CD8-positive, alpha-beta memory T cell (primary cell): ENCODE measurements at regions not wholly inside any gene's neighbourhood (a gene's known extent, or its start where the extent isn't known, plus 50 kb on each side); places are given as distances from the start of the nearest gene placed in this dataset.
A peak's percentile ranks its signal among the peaks of the same experiment; 100 is the strongest.

ENCODE experiments used
- CTCF ChIA-PET: fragments of 350-600 bp; sonication (Branson Sonifier 250); formaldehyde crosslinking; loops from one replicate; lab custom pipeline; 2021; ENCODE audit warnings: antibody characterized with exemption; lab: Charles Lee
- POLR2A ChIA-PET: fragments of 350-600 bp; sonication (Branson Sonifier 250); formaldehyde crosslinking; loops from one replicate; lab custom pipeline; 2021; ENCODE audit warnings: antibody characterized with exemption; lab: Charles Lee
- DNase-seq, 5 donors: peaks; one replicate each; pipeline versions ENCODE4 v3.0.0 to v3.0.0-alpha.2; 2020 to 2022; ENCODE audit warnings: mixed read lengths in 1 of 5
- H3K27ac ChIP-seq: one replicate; pipeline ENCODE4 v1.7.0; 2013; ENCODE audit warnings: low read depth, mild to moderate bottlenecking, low read length, moderate library complexity
- H3K27me3 ChIP-seq: 2 replicates; pipeline ENCODE4 v1.7.0; 2013; ENCODE audit warnings: low read length, mild to moderate bottlenecking; ENCODE audit not compliant: insufficient read depth, poor library complexity, severe bottlenecking
- H3K36me3 ChIP-seq: 2 replicates; pipeline ENCODE4 v1.7.0; 2013; ENCODE audit warnings: mild to moderate bottlenecking, low read length, moderate library complexity; ENCODE audit not compliant: insufficient read depth
- H3K4me1 ChIP-seq: 2 replicates; pipeline ENCODE4 v1.7.0; 2013; ENCODE audit warnings: mild to moderate bottlenecking, low read length, moderate library complexity; ENCODE audit not compliant: insufficient read depth
- H3K4me3 ChIP-seq: 2 replicates; pipeline ENCODE4 v1.7.0; 2013; ENCODE audit warnings: mild to moderate bottlenecking, low read length
- H3K9me3 ChIP-seq: 2 replicates; pipeline ENCODE4 v1.7.0; 2013; ENCODE audit warnings: mild to moderate bottlenecking, low read length
- H3K27ac Mint-ChIP-seq, 8 donors: one replicate each; pipeline ENCODE4 v1.8.0; 2020 to 2021; ENCODE audit warnings: mixed read lengths in 8 of 8, mild to moderate bottlenecking in 6 of 8, inconsistent platforms in 3 of 8, moderate library complexity in 3 of 8
- H3K27me3 Mint-ChIP-seq, 2 donors: one replicate each; pipeline ENCODE4 v1.8.0; 2020 to 2021; ENCODE audit warnings: mixed read lengths in 2 of 2, mild to moderate bottlenecking in 1 of 2, moderate library complexity in 1 of 2
- H3K36me3 Mint-ChIP-seq, 3 donors: one replicate each; pipeline ENCODE4 v1.8.0; 2020 to 2021; ENCODE audit warnings: mixed read lengths in 3 of 3, inconsistent platforms in 1 of 3, mild to moderate bottlenecking in 1 of 3
- H3K4me1 Mint-ChIP-seq, 3 donors: one replicate each; pipeline ENCODE4 v1.8.0; 2020 to 2021; ENCODE audit warnings: mixed read lengths in 3 of 3, inconsistent platforms in 1 of 3, mild to moderate bottlenecking in 1 of 3
- H3K4me3 Mint-ChIP-seq, 7 donors: one replicate each; pipeline ENCODE4 v1.8.0; 2020 to 2021; ENCODE audit warnings: mixed read lengths in 7 of 7, mild to moderate bottlenecking in 6 of 7, moderate library complexity in 4 of 7, inconsistent platforms in 2 of 7
- H3K9me3 Mint-ChIP-seq, 5 donors: one replicate each; pipeline ENCODE4 v1.8.0; 2020 to 2022; ENCODE audit warnings: mixed read lengths in 5 of 5, mild to moderate bottlenecking in 3 of 5, moderate library complexity in 2 of 5, inconsistent platforms in 1 of 5

DNA sequence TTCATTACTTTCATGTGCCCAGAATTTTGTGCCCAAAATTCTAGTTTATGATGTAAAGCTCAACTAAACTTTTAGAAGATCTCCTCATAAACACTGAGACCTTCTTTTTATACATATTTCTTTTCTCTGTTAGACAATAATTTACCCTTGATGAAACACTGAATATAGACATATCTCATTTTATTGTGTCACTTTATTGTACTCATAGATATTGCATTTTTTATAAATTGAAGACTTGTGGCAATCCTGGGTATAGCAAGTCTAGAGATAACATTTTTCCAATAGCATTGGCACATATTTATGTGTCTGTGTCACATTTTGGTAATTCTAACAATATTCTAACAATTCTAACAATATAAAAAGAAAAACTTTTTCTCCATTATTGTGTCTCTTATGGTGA lies 74.9 kb upstream of the POU3F2 start:
- Mint-ChIP-seq H3K4me3 (no peak overlapping the region), H3K9me3 (peaks cover 0 to 7% (median 0%) of the 10 kb centered on the region in 5 donors), H3K4me1 (peaks cover 4 to 10% (median 9%) of the 10 kb centered on the region in 3 donors), H3K27ac (no peak overlapping the region), H3K27me3 (peaks cover 8 to 16% of the 10 kb centered on the region in 2 donors), H3K36me3 (peaks cover 0 to 1% (median 0%) of the 10 kb centered on the region in 3 donors)
- no peaks in the 10 kb centered on the region for H3K27me3 ChIP-seq
- CTCF ChIA-PET: no interaction called here
- no peaks in the 10 kb centered on the region for H3K9me3 ChIP-seq
- H3K4me1 ChIP-seq: no peaks in the 10 kb centered on the region
- no peak overlapping the region for H3K27ac ChIP-seq
- DNase-seq: no peak
- no peaks in the 10 kb centered on the region for H3K36me3 ChIP-seq
- POLR2A ChIA-PET: no interaction called here
- H3K4me3 ChIP-seq: no peak overlapping the region

GRCh38 chr6:98764373-98764911 lies 69.9 kb upstream of the POU3F2 start:
- Histone ChIP-seq H3K9me3 (no peaks in the 10 kb centered on the region), H3K4me1 (no peaks in the 10 kb centered on the region), H3K27ac (no peak overlapping the region), H3K27me3 (no peaks in the 10 kb centered on the region), H3K4me3 (no peak overlapping the region), H3K36me3 (no peaks in the 10 kb centered on the region)
- Mint-ChIP-seq H3K4me3 (peak overlapping the region; percentile 37 to 83 (median 71)), H3K27ac (peak overlapping the region in 2 of 8 donors; percentile 26 to 47), H3K27me3 (peaks cover 14 to 36% of the 10 kb centered on the region in 2 donors), H3K9me3 (peaks cover 0 to 7% (median 0%) of the 10 kb centered on the region in 5 donors), H3K4me1 (peaks cover 6 to 13% (median 12%) of the 10 kb centered on the region in 3 donors), H3K36me3 (peaks cover 0 to 1% (median 0%) of the 10 kb centered on the region in 3 donors)
- CTCF ChIA-PET: no interaction called here
- no peak for DNase-seq
- POLR2A ChIA-PET: no interaction called here

DNA sequence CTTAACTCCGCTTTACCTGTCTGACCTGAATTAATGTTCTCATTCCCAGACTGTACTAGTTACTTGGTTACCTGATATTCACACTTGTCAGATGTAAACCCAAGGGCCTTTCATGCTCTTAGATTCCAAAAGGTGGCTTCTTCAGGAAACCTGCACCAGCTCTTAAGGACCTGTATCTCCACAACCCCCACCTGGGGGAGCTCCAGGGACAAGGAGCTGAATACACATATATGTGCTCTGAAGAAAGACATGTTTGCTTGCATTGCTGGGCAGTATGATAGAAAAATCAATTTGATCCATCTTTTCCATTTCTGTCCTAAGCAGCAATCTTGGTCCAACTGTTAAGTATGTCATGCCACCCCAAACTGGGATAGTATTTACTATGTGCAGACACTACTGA lies 64.8 kb upstream of the POU3F2 start:
- H3K27me3 ChIP-seq: no peaks in the 10 kb centered on the region
- DNase-seq: no peak
- no peaks in the 10 kb centered on the region for H3K9me3 Mint-ChIP-seq
- H3K4me1 ChIP-seq: no peaks in the 10 kb centered on the region
- H3K27ac ChIP-seq: no peak overlapping the region
- no peak overlapping the region for H3K4me3 ChIP-seq
- H3K4me1 Mint-ChIP-seq: peaks cover under 1 to 2% (median 1%) of the 10 kb centered on the region in 3 donors
- H3K4me3 Mint-ChIP-seq: no peak overlapping the region
- ChIA-PET POLR2A (no interaction called here), CTCF (no interaction called here)
- H3K27me3 Mint-ChIP-seq: peaks cover 12 to 36% of the 10 kb centered on the region in 2 donors
- no peak overlapping the region for H3K27ac Mint-ChIP-seq
- no peaks in the 10 kb centered on the region for H3K36me3 Mint-ChIP-seq
- no peaks in the 10 kb centered on the region for H3K9me3 ChIP-seq
- no peaks in the 10 kb centered on the region for H3K36me3 ChIP-seq

DNA sequence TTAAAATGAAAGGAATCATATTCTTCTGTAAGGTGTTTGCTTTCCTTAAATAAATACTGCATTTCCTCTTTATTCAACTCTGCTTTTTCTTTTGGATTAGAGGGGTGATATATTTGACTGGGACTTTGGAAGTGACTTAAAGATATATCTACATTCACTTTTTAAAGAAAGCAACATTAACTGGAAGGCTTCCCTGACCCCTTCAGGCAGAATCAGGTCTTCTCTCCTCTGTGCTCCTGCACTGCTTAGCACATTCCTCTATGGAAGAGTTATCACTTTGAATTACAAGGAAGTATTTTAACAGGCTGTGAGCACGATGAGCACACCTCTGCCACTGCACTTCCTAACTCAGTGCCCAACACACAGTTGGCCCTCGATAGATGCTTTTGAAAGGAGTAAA lies 59.2 kb upstream of the POU3F2 start:
- Histone ChIP-seq H3K36me3 (no peaks in the 10 kb centered on the region), H3K27me3 (no peaks in the 10 kb centered on the region), H3K27ac (no peak overlapping the region), H3K9me3 (no peaks in the 10 kb centered on the region), H3K4me3 (no peak overlapping the region), H3K4me1 (no peaks in the 10 kb centered on the region)
- Mint-ChIP-seq H3K4me1 (no peaks in the 10 kb centered on the region), H3K27ac (no peak overlapping the region), H3K36me3 (no peaks in the 10 kb centered on the region), H3K27me3 (peaks cover 6 to 31% of the 10 kb centered on the region in 2 donors), H3K4me3 (no peak overlapping the region), H3K9me3 (no peaks in the 10 kb centered on the region)
- no peak for DNase-seq
- ChIA-PET CTCF (no interaction called here), POLR2A (no interaction called here)

DNA sequence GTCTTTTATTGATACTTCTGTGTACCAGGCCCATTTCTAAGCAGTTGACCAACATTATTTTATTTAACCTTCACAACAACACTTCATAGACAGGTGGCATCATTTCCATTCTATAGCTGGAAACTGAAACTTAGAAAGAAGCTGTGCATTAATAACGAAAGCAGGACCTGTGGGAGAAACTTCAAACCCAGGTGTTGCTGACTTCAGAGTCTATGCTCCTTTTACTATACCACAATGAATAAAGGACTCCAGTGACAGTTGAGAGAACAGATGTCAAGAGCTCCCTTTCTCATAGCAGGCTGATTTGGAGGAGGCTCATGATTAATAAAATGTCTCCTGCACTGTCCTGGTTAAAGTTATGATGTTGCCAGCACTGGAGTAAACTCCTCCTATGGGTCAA lies 56.6 kb upstream of the POU3F2 start:
- Mint-ChIP-seq H3K36me3 (no peaks in the 10 kb centered on the region), H3K27ac (no peak overlapping the region), H3K9me3 (no peaks in the 10 kb centered on the region), H3K4me1 (no peaks in the 10 kb centered on the region), H3K4me3 (no peak overlapping the region), H3K27me3 (peaks cover 5 to 25% of the 10 kb centered on the region in 2 donors)
- no peak overlapping the region for H3K4me3 ChIP-seq
- ChIA-PET POLR2A (no interaction called here), CTCF (no interaction called here)
- H3K9me3 ChIP-seq: no peaks in the 10 kb centered on the region
- H3K27ac ChIP-seq: no peak overlapping the region
- no peaks in the 10 kb centered on the region for H3K36me3 ChIP-seq
- no peak for DNase-seq
- no peaks in the 10 kb centered on the region for H3K27me3 ChIP-seq
- H3K4me1 ChIP-seq: no peaks in the 10 kb centered on the region

DNA sequence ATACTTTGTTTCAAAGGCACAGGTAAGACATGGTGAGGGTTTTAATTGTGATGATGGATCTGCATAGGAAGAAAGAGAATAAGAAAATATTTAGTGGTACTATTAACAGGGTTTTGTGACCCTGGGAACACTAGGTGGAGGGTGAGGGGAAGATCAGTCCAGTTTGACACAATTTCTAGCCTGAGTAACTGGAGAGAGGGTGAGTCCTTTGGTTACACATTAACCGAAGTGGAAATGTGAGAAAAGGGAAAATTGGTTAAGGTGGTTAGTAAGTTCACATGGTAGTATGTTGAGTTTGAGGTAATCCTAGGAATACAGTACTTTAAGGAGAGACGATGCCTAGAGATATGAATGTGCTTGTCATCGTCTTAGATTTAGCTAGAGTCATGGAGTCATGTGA lies 54.8 kb upstream of the POU3F2 start:
- H3K36me3 ChIP-seq: no peaks in the 10 kb centered on the region
- ChIA-PET CTCF (no interaction called here), POLR2A (no interaction called here)
- H3K9me3 Mint-ChIP-seq: no peaks in the 10 kb centered on the region
- no peak for DNase-seq
- H3K4me3 ChIP-seq: no peak overlapping the region
- no peak overlapping the region for H3K27ac ChIP-seq
- H3K4me3 Mint-ChIP-seq: no peak overlapping the region
- H3K27me3 ChIP-seq: no peaks in the 10 kb centered on the region
- no peaks in the 10 kb centered on the region for H3K4me1 Mint-ChIP-seq
- H3K27me3 Mint-ChIP-seq: peaks cover 2 to 24% of the 10 kb centered on the region in 2 donors
- H3K36me3 Mint-ChIP-seq: no peaks in the 10 kb centered on the region
- no peak overlapping the region for H3K27ac Mint-ChIP-seq
- no peaks in the 10 kb centered on the region for H3K4me1 ChIP-seq
- H3K9me3 ChIP-seq: no peaks in the 10 kb centered on the region

DNA sequence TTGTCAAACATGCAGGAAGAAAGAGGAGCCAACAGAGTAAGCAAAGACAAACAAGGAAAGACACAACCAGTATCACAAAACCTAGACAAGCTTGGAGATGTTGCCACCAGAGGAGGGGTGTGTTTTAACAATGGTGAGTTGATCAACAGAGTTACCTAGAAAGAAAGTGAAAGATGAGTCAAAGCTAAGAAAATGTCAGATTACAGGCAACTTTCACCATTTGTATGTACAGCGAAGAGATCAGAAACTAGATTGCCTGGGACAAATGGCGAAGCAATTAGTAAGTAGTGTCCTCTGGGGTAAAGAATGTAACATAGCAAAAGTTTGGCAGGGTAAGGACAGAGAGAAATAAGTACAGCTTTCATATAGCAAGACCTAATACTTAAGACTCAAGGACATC lies 51.6 kb upstream of the POU3F2 start:
- H3K27ac Mint-ChIP-seq: no peak overlapping the region

DNA sequence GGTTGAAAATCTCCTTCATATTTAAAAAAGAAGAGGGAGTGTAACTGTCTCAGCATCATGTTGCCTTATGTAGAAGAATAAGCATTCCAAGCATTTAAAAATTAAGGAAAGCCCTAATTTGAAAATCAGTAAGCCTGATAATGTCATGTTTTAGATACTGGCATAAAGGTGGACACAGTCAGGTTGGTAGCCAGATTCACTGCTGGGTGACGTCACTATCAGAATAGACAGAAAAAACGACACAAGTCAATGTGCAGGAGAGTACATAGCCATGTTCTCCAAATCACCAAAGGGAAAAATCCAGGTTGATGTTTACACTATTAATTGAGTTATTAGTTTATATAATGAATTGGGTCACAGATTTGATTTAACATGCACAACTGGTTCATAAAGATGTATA lies 50.8 kb upstream of the POU3F2 start:
- no peak for DNase-seq
- H3K27ac ChIP-seq: no peak overlapping the region
- H3K27me3 Mint-ChIP-seq: peaks cover 8 to 42% of the 10 kb centered on the region in 2 donors
- H3K4me1 Mint-ChIP-seq: no peaks in the 10 kb centered on the region
- no peaks in the 10 kb centered on the region for H3K4me1 ChIP-seq
- no peak overlapping the region for H3K27ac Mint-ChIP-seq
- ChIA-PET POLR2A (no interaction called here), CTCF (no interaction called here)
- H3K9me3 ChIP-seq: no peaks in the 10 kb centered on the region
- no peaks in the 10 kb centered on the region for H3K9me3 Mint-ChIP-seq
- no peak overlapping the region for H3K4me3 ChIP-seq
- H3K36me3 ChIP-seq: no peaks in the 10 kb centered on the region
- H3K36me3 Mint-ChIP-seq: no peaks in the 10 kb centered on the region
- H3K4me3 Mint-ChIP-seq: no peak overlapping the region
- H3K27me3 ChIP-seq: no peaks in the 10 kb centered on the region

More for the DNA sequence above, 51.6 kb upstream of the POU3F2 start:
- DNase-seq: no peak
- H3K36me3 Mint-ChIP-seq: no peaks in the 10 kb centered on the region
- no peaks in the 10 kb centered on the region for H3K9me3 ChIP-seq
- no peaks in the 10 kb centered on the region for H3K27me3 ChIP-seq
- no peaks in the 10 kb centered on the region for H3K4me1 ChIP-seq
- H3K36me3 ChIP-seq: no peaks in the 10 kb centered on the region
- H3K9me3 Mint-ChIP-seq: no peaks in the 10 kb centered on the region
- no peak overlapping the region for H3K4me3 Mint-ChIP-seq
- H3K4me3 ChIP-seq: no peak overlapping the region
- H3K27ac ChIP-seq: no peak overlapping the region
- POLR2A ChIA-PET: no interaction called here
- no peaks in the 10 kb centered on the region for H3K4me1 Mint-ChIP-seq
- CTCF ChIA-PET: no interaction called here
- peaks cover 7 to 42% of the 10 kb centered on the region in 2 donors for H3K27me3 Mint-ChIP-seq
